Ascending aorta (tissue), 2 donors: ENCODE measurements at regions not wholly inside any gene's neighbourhood (a gene's known extent, or its start where the extent isn't known, plus 50 kb on each side); places are given as distances from the start of the nearest gene placed in this dataset.
A peak's percentile ranks its signal among the peaks of the same experiment; 100 is the strongest.

ENCODE experiments used
- DNase-seq, 2 donors: peaks; one replicate each; pipeline ENCODE4 v3.0.0-alpha.2; 2019; ENCODE audit warnings: low spot score in 2 of 2
- H3K27ac ChIP-seq, 2 donors: fragments of 200-600 bp; sonication (generic); one replicate each; pipeline ENCODE4 v1.5.1; 2016 to 2017; ENCODE audit warnings: mild to moderate bottlenecking in 1 of 2
- H3K27me3 ChIP-seq: fragments of 200-600 bp; sonication (generic); one replicate; pipeline ENCODE4 v1.5.1; 2017
- H3K36me3 ChIP-seq, 2 donors: fragments of 200-600 bp; sonication (generic); one replicate each; pipeline ENCODE4 v1.5.1; 2016
- H3K4me1 ChIP-seq, 2 donors: fragments of 200-600 bp; sonication (generic); one replicate each; pipeline ENCODE4 v1.5.1; 2016 to 2017; ENCODE audit warnings: mild to moderate bottlenecking in 1 of 2
- H3K4me3 ChIP-seq, 2 donors: fragments of 200-600 bp; sonication (generic); one replicate each; pipeline ENCODE4 v1.5.1; 2016 to 2017; ENCODE audit warnings: mild to moderate bottlenecking in 1 of 2
- H3K9me3 ChIP-seq, 2 donors: fragments of 200-600 bp; sonication (generic); one replicate each; pipeline ENCODE4 v1.5.1; 2016
- intact Hi-C: fragments of 100-400 bp; cut with DNase I; formaldehyde crosslinking; loops from one replicate; pipeline ENCODE4 v1.15.1; 2023
- TF ChIP-seq, protein P1 (sequence below), 3 experiments: fragments of 200-600 bp in 2 of 3; fragments of 450-650 bp in 1 of 3; sonication (generic) in 2 of 3; IDR thresholded peaks; one replicate each; pipeline ENCODE4 v1.5.1; 2016 to 2019; ENCODE audit warnings: antibody characterized with exemption in 3 of 3, mild to moderate bottlenecking in 1 of 3, moderate library complexity in 1 of 3

DNA sequence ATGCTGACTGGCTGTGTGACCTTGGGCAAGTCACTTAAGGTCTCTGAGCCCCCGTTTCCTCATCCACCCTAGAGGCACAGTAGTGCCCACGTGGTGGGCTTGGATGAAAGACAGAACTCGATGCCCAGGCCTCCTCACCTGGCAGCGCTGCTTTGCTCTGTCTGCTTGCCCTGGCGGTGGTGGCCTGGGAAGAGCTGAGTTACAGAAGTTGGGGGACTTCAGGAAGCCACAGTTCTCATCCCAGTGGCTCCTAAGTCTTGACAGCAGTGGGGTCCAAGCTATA lies 171.5 kb upstream of the IER5L start:
- no peak for DNase-seq
- TF ChIP-seq, protein P1, sequence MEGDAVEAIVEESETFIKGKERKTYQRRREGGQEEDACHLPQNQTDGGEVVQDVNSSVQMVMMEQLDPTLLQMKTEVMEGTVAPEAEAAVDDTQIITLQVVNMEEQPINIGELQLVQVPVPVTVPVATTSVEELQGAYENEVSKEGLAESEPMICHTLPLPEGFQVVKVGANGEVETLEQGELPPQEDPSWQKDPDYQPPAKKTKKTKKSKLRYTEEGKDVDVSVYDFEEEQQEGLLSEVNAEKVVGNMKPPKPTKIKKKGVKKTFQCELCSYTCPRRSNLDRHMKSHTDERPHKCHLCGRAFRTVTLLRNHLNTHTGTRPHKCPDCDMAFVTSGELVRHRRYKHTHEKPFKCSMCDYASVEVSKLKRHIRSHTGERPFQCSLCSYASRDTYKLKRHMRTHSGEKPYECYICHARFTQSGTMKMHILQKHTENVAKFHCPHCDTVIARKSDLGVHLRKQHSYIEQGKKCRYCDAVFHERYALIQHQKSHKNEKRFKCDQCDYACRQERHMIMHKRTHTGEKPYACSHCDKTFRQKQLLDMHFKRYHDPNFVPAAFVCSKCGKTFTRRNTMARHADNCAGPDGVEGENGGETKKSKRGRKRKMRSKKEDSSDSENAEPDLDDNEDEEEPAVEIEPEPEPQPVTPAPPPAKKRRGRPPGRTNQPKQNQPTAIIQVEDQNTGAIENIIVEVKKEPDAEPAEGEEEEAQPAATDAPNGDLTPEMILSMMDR (IDR thresholded peaks at IDR 0.05) = no peak
- no peak overlapping the region for H3K4me3 ChIP-seq
- H3K27ac ChIP-seq = no peak overlapping the region
- H3K27me3 ChIP-seq = no peaks in the 10 kb centered on the region
- no peaks in the 10 kb centered on the region for H3K9me3 ChIP-seq
- H3K4me1 ChIP-seq = peaks cover 10 to 22% of the 10 kb centered on the region in 2 donors
- intact Hi-C loops = no loop called here
- no peaks in the 10 kb centered on the region for H3K36me3 ChIP-seq

DNA sequence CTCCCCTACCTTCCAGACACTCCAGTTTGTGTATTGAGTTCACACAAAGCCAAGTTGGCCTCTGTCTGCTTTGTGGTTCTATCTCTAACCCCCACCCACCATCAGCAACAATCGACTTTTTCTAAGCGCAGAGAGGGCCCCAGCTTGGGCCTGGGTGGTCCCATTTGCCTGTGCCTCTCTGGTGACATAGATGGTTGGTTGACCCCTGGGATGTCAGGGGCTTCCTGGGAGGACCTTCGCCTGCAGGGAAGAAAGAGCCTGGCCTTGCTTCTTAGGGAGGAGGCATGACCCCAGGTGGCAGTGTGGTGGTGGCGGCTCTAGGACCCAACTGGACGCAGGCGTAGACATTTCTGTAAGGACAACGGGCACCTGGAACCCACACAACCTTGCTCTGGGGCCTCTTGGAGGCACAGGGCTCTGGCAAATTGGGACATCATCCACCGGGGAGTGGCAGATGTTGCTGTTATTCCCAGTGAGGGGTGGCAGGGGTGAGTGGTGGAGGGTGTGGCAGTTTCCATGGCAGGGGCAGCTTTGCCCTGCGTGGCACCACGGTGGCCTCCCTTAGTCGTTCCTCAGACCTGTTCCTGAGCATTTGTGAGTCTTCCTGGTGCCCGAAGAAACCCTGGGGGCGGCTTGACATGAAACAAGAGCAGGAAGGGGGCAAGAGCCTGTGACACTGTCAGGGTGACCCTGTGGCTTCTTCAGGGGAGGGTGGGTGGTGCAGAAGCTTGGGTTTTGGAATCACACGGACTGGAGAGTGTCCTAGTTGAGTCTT lies 171.0 kb upstream of the IER5L start:
- no peak for DNase-seq
- Histone ChIP-seq H3K27ac (no peak overlapping the region), H3K9me3 (no peaks in the 10 kb centered on the region)

DNA sequence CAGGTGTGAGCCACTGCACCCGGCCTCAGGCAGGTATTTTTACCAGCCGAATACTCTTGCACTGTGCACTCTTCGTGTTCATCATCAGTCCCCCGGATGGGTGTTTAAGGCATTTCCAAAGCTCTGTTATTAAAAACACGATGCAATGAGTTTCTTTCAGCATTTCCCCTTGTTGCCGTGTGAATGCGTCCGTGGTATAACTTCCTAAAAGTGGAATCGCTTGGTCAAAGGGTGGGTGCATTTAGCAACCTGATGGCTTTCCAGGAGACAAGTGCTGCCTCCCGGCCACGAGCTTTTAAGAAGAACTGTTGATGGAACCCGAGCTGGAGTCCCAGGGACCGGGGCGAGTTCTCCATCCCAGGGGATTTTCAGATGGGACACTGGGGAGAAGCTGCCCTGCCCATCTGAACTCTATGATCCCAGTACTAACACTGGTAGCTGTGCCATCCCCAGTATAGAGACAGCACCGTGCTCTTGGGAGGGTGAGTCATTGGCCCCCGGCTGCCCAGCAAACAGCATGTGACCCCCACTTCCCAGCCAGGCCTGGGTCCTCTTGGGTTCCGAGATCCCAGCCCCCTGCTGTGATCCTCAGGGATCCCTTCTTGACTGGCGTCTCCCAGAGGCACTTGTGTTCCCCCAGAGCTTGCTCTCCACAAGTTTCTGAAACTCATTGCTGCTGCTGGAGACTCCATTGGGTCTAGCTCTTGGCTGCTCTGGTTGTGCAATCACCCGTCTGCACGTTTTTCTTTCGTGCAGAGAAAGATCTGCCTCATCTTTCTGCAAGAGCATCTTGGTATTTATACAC lies 169.5 kb upstream of the IER5L start:
- Histone ChIP-seq H3K9me3 (no peaks in the 10 kb centered on the region), H3K36me3 (no peaks in the 10 kb centered on the region), H3K27ac (peak overlapping the region; percentile 49 to 53), H3K27me3 (no peaks in the 10 kb centered on the region), H3K4me3 (no peak overlapping the region), H3K4me1 (peaks cover 4 to 9% of the 10 kb centered on the region in 2 donors)
- intact Hi-C loops = no loop called here
- no peak for DNase-seq
- TF ChIP-seq, protein P1 (IDR thresholded peaks at IDR 0.05) = no peak

More for the DNA sequence above, 171.0 kb upstream of the IER5L start:
- H3K27me3 ChIP-seq = no peaks in the 10 kb centered on the region
- intact Hi-C loops = no loop called here
- H3K36me3 ChIP-seq = no peaks in the 10 kb centered on the region
- TF ChIP-seq, protein P1 (IDR thresholded peaks at IDR 0.05) = no peak
- H3K4me3 ChIP-seq = no peak overlapping the region
- peaks cover 10 to 22% of the 10 kb centered on the region in 2 donors for H3K4me1 ChIP-seq

DNA sequence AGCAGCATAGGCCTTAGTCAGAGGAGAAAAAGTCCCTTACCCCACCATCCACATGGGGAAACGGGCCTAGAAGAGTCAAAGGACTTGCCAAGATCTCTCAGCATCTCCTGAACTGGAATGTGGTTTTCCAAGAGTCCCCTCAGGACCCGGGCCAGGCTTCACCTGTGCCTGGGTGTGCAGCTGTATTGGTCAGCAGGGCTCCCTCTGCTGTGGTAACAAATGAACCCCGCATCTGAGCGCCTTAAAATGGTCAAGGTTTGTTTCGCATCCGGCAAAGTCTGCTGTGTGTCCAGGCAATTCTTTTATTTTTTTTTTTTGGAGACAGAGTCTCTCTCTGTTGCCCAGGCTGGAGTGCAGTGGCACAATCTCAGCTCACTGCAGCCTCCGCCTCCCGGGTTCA lies 168.0 kb upstream of the IER5L start:
- intact Hi-C loops = no loop called here
- no peaks in the 10 kb centered on the region for H3K27me3 ChIP-seq
- no peaks in the 10 kb centered on the region for H3K4me1 ChIP-seq
- no peak for DNase-seq
- H3K36me3 ChIP-seq = no peaks in the 10 kb centered on the region
- H3K4me3 ChIP-seq = no peak overlapping the region
- H3K9me3 ChIP-seq = no peaks in the 10 kb centered on the region
- H3K27ac ChIP-seq = peak overlapping the region; percentile 3 to 55
- TF ChIP-seq, protein P1 (IDR thresholded peaks at IDR 0.05) = no peak

DNA sequence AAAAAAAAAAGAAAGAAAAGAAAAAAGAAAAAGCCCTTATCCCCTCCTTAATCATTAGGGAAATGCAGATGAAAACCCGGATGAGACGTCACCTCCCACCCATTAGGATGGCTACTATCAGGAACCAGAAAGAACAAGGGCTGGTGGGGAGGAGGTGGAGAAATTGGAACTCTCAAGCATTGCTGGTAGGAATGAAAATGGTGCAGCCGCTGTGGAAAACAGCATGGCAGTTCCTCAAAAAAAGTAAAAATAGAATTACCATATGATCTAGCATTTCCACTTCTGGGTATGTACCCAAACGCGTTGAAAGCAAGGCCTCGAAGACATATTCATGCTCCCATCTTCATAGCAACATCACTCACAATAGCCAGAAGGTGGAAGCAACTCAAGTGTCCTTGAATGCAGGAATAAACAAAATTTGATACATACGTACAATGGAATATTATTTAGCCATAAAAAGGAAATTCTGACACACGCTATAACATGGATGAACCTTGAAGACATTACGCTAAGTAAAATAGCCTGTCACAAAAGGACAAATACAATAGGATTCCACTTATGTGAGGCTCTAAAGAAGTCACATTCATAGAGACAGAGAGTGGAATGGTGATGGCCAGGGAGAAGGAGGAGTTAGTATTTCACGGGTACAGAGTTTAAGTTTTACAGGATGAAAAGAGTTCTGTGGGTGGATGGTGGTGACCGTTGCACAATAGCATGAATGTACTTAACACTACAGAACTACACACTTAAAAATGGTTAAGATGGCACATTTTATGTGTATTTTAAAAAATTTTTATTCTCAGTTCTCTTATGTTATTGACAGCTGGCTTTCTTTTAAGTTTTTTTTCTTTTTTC lies 166.8 kb upstream of the IER5L start:
- no peaks in the 10 kb centered on the region for H3K36me3 ChIP-seq
- peak overlapping the region; percentile 46 to 55 for H3K27ac ChIP-seq

More for the DNA sequence above, 166.8 kb upstream of the IER5L start:
- no peak for DNase-seq
- no peak overlapping the region for H3K4me3 ChIP-seq
- TF ChIP-seq, protein P1 (IDR thresholded peaks at IDR 0.05) = no peak
- H3K9me3 ChIP-seq = no peaks in the 10 kb centered on the region
- H3K4me1 ChIP-seq = no peaks in the 10 kb centered on the region
- intact Hi-C loops = no loop called here
- no peaks in the 10 kb centered on the region for H3K27me3 ChIP-seq
